SJCRH30 (cell line): ENCODE measurements at regions not wholly inside any gene's neighbourhood (a gene's known extent, or its start where the extent isn't known, plus 50 kb on each side); places are given as distances from the start of the nearest gene placed in this dataset.
"Not testable (repeated sequence)": the region's sequence is repeated elsewhere in the genome, so short reads cannot be mapped to it uniquely, and the experiment has no call there.

Source experiments
- DNase-seq, 2 experiments: peaks; one replicate each; pipeline ENCODE4 v3.0.0-alpha.2; 2015 to 2020
- H3K27ac ChIP-seq: fragments of 250-450 bp; sonication (Bioruptor Pico); 2 replicates; pipeline ENCODE4 v1.5.1; 2020; ENCODE audit warnings: mild to moderate bottlenecking, moderate library complexity
- H3K27me3 ChIP-seq: fragments of 250-450 bp; sonication (Bioruptor Pico); 2 replicates; pipeline ENCODE4 v1.5.1; 2020; ENCODE audit warnings: mild to moderate bottlenecking, moderate library complexity
- H3K36me3 ChIP-seq: fragments of 250-450 bp; sonication (Bioruptor Pico); 2 replicates; pipeline ENCODE4 v1.5.1; 2020; ENCODE audit warnings: mild to moderate bottlenecking, moderate library complexity
- H3K4me1 ChIP-seq: fragments of 250-450 bp; sonication (Bioruptor Pico); 2 replicates; pipeline ENCODE4 v1.5.1; 2020; ENCODE audit warnings: mild to moderate bottlenecking, moderate library complexity
- H3K4me3 ChIP-seq: fragments of 250-450 bp; sonication (Bioruptor Pico); 2 replicates; pipeline ENCODE4 v1.5.1; 2020; ENCODE audit warnings: mild to moderate bottlenecking, moderate library complexity
- H3K9me3 ChIP-seq: fragments of 250-450 bp; sonication (Bioruptor Pico); replicated peaks from 2 replicates; pipeline ENCODE4 v1.5.1; 2020; ENCODE audit warnings: mild to moderate bottlenecking, moderate library complexity

DNA sequence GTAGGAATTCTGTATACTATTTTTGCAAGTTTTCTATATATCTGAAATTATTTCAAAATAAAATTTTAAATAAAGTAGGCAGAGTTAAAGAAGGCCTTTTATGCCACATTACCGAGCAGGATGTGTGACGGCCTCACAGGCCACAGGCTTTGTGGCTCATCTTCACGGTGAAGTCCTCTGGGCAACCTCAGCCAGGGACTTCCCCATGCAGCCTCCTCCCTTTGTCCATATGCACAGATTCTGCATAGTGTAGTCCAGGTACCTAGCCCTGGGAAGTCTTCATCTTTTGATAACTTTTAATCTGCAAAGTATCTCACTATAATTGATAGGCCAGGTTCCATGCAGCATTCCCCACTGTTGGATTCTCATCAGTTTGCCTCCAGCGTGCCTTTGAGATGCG, 62.8 kb downstream of the ARHGAP11B start:
- H3K9me3 ChIP-seq, H3K36me3 ChIP-seq, DNase-seq: not testable (repeated sequence)

DNA sequence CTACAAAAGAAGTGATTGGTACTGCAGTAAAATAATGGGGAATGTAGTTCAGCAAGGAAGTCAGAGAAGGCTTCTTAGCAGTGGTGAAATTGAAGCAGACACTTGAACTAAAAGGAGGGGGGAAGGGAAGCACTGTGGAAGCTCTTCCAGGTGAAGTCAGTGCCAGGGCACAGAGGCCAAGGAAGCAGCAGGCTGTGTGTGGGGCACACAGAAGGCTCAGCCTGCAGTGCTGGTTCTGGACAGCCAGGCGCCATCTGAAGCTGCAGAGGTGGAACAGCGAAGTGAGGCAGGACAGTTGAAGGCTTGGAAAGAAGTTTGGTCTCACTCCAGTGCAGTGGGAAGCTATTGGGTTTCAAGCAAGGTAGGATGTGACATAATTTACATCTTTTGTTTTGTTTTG, 64.2 kb downstream of the ARHGAP11B start:
- not testable (repeated sequence) for H3K27me3 ChIP-seq, H3K4me3 ChIP-seq, H3K9me3 ChIP-seq, DNase-seq, H3K36me3 ChIP-seq, H3K4me1 ChIP-seq, H3K27ac ChIP-seq

More for the DNA sequence above, 62.8 kb downstream of the ARHGAP11B start:
- not testable (repeated sequence) for H3K4me3 ChIP-seq, H3K4me1 ChIP-seq, H3K27ac ChIP-seq, H3K27me3 ChIP-seq

DNA sequence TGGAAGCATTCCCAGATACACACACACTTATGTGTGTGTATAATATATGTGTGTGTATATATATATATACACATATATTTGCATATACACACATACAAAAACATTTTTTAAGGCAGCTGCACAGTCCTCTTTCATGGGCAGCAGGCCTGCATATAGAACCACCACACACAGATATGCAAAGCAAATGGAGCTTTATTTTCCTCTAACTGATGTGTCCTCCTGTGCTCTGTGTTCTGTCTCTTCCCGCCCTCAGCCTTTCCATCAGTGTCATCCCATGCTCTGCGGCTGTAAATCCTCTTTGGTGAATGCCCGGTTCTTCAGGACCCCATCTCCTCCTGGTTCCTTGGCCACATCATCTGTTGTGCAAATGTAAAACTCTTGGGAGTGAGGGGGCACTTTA, 69.9 kb downstream of the ARHGAP11B start:
- not testable (repeated sequence) for H3K4me1 ChIP-seq, DNase-seq, H3K36me3 ChIP-seq, H3K27ac ChIP-seq, H3K4me3 ChIP-seq, H3K9me3 ChIP-seq, H3K27me3 ChIP-seq

DNA sequence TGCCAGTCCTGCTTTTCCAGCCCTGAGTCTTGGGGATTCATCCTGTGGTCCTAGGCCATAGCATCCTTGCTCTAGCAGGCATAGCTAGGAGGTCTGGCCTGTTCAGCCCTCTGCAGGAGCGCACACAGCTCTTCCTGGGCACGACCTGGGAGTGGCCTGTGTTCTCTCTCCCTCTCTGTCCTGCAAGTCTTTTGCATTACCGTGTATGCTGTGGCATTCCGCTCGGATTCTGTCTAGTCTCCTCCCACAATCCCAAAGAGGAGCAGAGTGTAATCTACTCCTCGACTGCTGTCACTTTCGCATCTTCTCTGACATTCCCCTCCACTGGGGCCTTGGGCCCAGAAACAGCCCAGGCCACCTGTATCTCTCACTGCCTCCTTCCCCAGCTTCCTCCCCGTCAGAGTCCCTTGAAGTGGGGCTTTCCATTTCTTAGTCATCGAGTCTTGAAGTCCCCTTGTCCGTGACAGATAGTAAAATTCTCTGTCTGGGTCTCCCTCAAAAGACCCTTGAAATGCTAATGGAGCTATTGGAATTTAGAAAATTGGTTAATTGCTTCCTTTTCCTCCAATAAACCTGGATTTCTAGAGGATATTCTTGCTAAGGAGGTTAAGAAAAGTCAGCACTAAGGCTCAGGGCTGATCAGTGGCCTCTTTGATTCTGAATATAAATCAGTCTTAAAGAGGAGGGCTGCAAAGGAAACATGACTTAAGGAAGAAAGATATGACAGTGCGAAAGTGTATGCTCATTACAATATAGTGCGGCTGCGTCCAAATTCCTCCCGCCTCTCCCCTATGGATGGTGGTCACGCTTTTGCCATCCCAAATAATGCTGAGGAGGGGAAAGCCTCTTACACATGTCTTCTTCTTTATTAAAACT, 70.7 kb downstream of the ARHGAP11B start:
- not testable (repeated sequence) for H3K36me3 ChIP-seq, H3K27ac ChIP-seq, H3K4me1 ChIP-seq, H3K27me3 ChIP-seq, H3K9me3 ChIP-seq, DNase-seq, H3K4me3 ChIP-seq

DNA sequence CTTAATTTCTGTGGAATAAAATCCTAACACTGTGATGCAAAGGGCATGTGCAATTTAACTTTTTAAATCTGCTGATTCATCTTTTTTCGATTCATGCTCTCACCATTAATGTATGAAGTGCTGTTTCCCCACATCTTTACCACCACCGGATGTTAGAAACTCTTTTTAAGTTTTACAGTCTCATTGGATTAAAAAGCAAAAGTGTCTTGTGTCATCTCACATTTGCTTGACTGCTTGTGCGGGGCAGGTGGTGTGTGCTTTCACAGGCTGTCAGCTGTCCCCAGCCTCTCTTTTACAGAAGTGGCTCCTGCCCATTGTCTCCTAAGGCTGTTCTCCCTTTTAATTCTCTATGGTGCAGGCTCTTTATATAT, 71.4 kb downstream of the ARHGAP11B start:
- H3K4me1 ChIP-seq, H3K27ac ChIP-seq, H3K27me3 ChIP-seq, H3K4me3 ChIP-seq, H3K9me3 ChIP-seq, DNase-seq, H3K36me3 ChIP-seq: not testable (repeated sequence)

DNA sequence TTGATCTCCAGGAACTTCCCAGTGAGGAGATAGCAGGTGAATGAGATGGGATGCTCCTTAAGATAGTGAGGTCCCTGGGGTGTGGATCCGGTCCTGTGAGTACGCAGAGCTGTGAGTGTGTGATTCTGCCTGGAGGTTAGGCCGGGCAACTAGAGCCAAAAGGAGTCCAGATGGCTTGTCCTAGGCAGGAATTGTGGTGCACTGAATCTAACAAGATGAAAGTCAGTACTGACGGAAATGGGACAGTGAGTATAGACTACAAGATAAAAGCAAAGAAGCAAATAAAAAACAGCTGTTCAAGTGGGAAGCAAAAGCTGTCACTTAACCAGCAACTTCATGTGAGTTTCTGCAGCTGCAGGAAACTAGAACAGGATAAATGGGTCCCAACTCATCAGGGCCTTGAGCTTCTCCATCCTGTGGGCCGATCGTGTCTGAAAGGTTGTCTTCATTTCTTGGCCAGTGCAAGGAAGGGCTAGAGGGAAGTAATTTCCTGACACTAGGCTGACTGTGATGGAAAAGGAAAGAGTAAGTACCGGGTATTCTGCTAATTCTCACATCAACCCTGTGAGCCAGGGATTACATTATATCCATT, 74.2 kb downstream of the ARHGAP11B start:
- not testable (repeated sequence) for H3K27ac ChIP-seq, H3K27me3 ChIP-seq, H3K4me1 ChIP-seq

DNA sequence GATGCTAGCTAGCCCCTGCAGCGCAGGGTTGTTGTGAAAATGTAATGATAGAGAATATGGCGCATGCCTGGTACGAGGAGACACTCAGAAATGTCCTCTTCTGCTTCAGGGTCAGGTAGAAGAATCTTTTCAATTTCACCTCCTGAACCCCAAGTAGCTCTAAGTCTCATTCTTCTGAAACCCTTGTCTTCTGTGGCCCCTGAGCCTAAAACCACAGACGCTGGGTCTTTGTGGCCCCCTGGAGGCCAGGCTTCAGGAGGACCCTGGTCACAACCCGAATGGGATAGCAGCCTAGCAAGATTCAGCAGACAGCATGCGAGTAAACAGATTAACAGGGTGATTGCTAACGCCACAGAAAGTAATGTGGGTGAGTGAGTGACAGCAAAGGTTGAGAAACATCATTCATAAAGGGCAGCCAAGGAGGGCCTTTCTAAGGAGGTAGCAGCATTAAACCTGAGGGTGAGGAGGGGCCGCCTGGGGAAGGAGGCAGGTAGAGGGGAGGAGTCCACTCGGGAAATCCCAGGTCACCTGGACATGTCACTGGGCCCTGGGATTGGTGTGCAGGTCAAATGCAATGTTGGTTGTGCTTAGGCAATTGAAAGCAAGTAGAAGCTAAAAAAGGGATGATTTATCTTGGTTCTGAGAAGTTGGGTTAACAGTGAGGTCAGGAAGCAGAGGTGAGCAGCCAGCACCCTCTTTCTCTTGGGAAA, 82.2 kb downstream of the ARHGAP11B start:
- H3K27ac ChIP-seq, H3K4me3 ChIP-seq, H3K27me3 ChIP-seq, H3K9me3 ChIP-seq, H3K4me1 ChIP-seq, DNase-seq, H3K36me3 ChIP-seq: not testable (repeated sequence)

More for the DNA sequence above, 74.2 kb downstream of the ARHGAP11B start:
- not testable (repeated sequence) for H3K36me3 ChIP-seq, H3K9me3 ChIP-seq, H3K4me3 ChIP-seq, DNase-seq

DNA sequence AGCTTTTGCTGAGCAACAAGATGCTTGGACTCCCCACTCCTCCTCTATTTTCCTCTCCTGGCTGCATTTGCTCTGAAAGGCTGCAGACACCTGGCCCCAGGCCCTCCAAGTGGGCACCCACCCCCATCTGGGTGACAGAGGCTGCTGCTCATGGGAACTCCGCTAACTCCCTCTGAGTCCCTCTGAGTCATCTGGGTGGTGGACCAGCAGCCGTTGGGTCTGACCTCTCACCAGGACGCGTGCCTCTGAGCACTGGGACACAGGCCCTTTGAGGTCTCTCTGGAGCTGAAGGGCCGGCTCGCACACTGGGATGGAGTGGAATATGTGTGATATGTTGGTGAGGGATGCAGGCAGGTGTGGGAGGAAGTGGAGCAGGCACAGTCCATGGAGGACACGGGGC, 82.9 kb downstream of the ARHGAP11B start:
- not testable (repeated sequence) for H3K36me3 ChIP-seq, H3K27ac ChIP-seq, DNase-seq, H3K4me1 ChIP-seq, H3K27me3 ChIP-seq, H3K9me3 ChIP-seq, H3K4me3 ChIP-seq

DNA sequence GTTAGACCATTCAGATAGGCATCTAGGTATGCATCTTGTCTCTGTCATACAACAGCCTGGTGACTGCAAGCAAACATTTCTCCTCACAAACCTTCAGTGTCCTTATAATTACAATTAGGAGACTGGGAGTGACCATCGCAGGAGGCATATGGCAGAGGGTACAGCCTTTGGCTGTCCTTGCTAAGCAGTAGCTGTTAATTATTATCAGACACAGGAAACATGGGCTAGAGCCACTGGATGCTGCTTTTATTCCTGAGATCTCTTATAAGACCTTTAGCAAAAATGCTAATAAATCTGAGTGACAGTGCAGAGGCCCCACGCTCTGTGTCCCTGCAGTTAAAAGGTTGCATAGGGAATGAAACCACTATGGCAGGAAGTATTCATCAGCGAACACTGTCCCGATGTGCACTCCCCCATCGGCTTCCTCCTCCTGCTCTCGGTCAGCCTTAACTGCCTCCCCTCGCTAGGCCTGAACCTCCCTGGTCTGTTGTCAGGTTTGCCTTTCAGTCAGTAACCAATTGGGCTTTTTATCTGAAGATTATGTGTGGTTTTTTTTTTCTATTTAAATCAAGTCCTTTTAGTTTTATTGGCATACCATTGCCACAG, 92.2 kb downstream of the ARHGAP11B start:
- H3K4me3 ChIP-seq, H3K4me1 ChIP-seq, DNase-seq, H3K9me3 ChIP-seq, H3K27me3 ChIP-seq, H3K27ac ChIP-seq: not testable (repeated sequence)
- H3K36me3 ChIP-seq = peaks cover 16% of the 10 kb centered on the region

DNA sequence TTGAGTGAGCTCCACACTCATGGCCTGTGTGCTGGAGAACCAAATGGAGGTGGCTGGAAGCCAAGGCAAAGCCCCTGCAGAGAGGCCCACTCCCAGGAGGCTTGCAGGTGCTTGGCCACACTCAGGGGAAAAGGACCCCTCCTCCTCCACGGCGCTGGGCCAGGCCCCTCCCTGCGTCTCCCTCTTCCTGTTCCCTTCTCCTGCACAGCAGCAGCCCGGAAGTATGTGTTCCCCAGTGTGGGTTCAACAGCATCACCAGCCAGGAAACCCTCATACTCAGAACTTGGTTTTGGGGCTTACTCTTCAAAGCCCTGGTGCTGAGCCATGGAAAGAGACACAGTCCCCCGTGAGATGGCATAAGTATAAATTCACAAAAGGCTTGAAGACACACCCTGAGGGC, 93.4 kb downstream of the ARHGAP11B start:
- not testable (repeated sequence) for H3K27me3 ChIP-seq, H3K4me3 ChIP-seq, DNase-seq, H3K9me3 ChIP-seq, H3K27ac ChIP-seq, H3K4me1 ChIP-seq
- H3K36me3 ChIP-seq = peaks cover 17% of the 10 kb centered on the region

DNA sequence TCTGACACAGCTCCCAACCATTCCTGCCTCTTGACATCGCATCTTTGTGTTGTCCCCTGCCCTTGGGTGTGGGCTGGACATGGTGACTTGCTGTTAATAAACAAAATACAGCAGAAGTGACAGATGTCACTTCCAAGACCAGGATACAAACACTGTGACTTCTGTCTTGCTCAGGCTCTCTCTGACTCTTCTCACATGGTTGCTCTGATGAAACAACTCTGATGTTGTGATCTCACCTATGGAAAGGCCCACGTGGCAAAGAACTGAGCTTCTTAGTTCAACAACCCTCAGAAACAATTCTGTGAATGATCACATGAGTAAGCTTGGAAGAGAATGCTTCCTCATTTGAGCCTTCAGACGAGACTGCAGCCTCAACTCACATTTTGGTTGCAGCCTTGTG, 94.9 kb downstream of the ARHGAP11B start:
- H3K4me3 ChIP-seq, H3K4me1 ChIP-seq, DNase-seq, H3K27ac ChIP-seq, H3K27me3 ChIP-seq, H3K9me3 ChIP-seq: not testable (repeated sequence)
- H3K36me3 ChIP-seq = peaks cover 25% of the 10 kb centered on the region

DNA sequence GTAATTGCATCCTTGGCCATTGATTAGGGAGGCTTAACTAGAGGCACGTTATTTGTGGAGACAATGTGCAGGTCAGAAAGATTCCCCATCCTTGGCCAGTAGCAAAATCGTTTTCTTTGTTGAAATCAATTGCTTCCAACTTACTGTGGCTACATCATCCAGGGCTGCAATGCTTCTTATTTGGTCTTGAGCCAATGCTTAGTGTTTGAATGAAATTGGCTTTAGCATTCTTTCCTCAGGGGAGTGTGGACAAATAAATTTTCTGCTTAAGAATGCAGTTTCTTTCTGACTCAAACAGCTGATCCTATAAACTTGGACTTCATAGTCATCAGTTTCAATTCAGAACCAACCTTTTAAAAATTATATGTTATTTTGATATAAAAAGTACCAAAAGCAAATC, 95.6 kb downstream of the ARHGAP11B start:
- DNase-seq, H3K27me3 ChIP-seq, H3K4me1 ChIP-seq, H3K4me3 ChIP-seq, H3K9me3 ChIP-seq, H3K27ac ChIP-seq: not testable (repeated sequence)
- H3K36me3 ChIP-seq = peaks cover 31% of the 10 kb centered on the region

DNA sequence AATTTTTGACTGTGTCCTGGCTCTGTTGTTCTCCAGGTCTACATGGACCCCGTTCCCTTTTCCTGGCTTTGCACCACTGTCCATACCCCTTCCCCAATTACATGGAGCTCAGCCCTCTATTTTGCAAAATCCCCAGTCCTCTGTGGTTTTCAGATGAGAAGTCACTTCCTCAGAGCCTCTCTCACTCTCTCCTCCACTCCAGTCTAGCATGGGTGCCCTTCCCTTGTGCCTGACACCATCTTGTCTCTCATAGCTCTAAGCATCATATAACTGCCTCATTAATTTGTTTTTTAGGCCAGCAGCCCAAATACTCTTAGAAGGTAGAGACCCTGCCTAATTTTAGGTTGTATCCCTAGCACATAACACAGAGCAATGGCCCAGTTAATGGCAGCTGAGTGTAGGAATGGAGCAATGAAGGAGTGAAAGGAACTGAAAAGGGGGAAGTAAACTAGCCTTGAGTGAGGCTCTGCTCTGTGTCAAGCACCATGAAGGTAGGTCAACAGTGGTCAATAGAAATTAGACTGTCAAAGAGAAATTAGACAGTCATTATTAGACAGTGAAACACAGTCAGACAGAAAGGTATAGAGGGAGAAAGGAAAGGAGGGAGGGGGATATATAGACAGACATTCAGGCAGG, 97.7 kb downstream of the ARHGAP11B start:
- not testable (repeated sequence) for H3K4me1 ChIP-seq, DNase-seq, H3K27me3 ChIP-seq, H3K27ac ChIP-seq, H3K4me3 ChIP-seq, H3K9me3 ChIP-seq
- peaks cover 25% of the 10 kb centered on the region for H3K36me3 ChIP-seq

DNA sequence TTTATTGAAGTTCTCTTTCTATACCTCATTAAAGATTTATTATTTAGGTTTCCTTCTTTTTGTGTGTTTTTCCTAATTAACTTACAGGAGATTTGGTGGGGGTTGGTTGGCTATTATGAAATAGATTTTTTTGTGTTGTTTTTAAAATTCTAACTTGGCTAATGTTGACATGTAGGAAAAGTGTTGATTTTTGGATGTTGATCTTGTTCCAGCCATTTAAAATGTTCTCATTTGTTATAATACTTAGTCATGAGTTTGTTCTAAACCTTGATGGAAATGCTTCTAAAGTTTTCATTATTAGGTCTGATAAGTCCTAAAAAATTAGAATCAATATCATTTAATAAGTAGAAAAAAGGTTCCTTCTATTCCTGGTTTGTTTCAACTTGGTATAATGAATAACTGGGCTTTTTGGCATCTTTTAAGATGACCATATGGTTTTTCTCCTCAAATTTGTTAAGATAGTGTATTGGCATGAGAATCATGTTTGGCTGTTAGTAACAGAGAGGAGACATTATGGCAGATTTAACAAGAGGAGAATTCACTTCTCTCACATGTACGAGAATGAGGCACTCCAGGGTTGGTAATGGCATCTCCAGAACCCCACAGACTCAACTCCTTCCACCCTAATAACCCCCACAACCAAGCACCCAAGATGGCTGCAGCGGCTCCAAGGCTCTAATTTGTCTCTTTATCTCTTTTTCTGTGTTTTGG, 104.1 kb downstream of the ARHGAP11B start:
- not testable (repeated sequence) for H3K27ac ChIP-seq, H3K9me3 ChIP-seq, H3K4me1 ChIP-seq, H3K4me3 ChIP-seq, DNase-seq, H3K27me3 ChIP-seq
- peaks cover 45% of the 10 kb centered on the region for H3K36me3 ChIP-seq
